ENCODE measurements at regions not wholly inside any gene's neighbourhood (a gene's known extent, or its start where the extent isn't known, plus 50 kb on each side); places are given as distances from the start of the nearest gene placed in this dataset.
"Not testable (repeated sequence)": the region's sequence is repeated elsewhere in the genome, so short reads cannot be mapped to it uniquely, and the experiment has no call there.

GRCh38 chr22:22052548-22053139 is 70.1 kb upstream of the TOP3B start:
- not testable (repeated sequence) for DNase-seq

- DNase-seq: not testable (repeated sequence)
Observed at GRCh38 chr22:22051032-22051431, 68.4 kb upstream of the TOP3B start.

GRCh38 chr22:22050141-22050775 is 67.7 kb upstream of the TOP3B start:
- no peak for DNase-seq

GRCh38 chr22:22049684-22050083 is 67.1 kb upstream of the TOP3B start:
- DNase-seq: no peak

- DNase-seq: no peak
Observed at GRCh38 chr22:22048981-22049531, 66.5 kb upstream of the TOP3B start.

GRCh38 chr22:22048318-22048942 is 65.8 kb upstream of the TOP3B start:
- no peak for DNase-seq

GRCh38 chr22:22047776-22048175 is 65.2 kb upstream of the TOP3B start:
- no peak for DNase-seq

- no peak for DNase-seq
Observed at GRCh38 chr22:22047266-22047665, 64.7 kb upstream of the TOP3B start.

- DNase-seq: no peak
Observed at GRCh38 chr22:22046370-22046769, 63.8 kb upstream of the TOP3B start.

- DNase-seq: no peak
Observed at GRCh38 chr22:22045571-22046335, 63.2 kb upstream of the TOP3B start.

- DNase-seq: no peak
Observed at GRCh38 chr22:22044153-22044552, 61.6 kb upstream of the TOP3B start.

GRCh38 chr22:22043296-22044078 is 60.9 kb upstream of the TOP3B start:
- DNase-seq: no peak

- DNase-seq: no peak
Observed at GRCh38 chr22:22042599-22043295, 60.2 kb upstream of the TOP3B start.

- DNase-seq: no peak
Observed at GRCh38 chr22:22042009-22042408, 59.4 kb upstream of the TOP3B start.

GRCh38 chr22:22040908-22041307 is 58.3 kb upstream of the TOP3B start:
- no peak for DNase-seq

- DNase-seq: no peak
Observed at GRCh38 chr22:22040472-22040871, 57.9 kb upstream of the TOP3B start.

GRCh38 chr22:22039286-22040074 is 56.9 kb upstream of the TOP3B start:
- no peak for DNase-seq

- no peak for DNase-seq
Observed at GRCh38 chr22:22038178-22038880, 55.7 kb upstream of the TOP3B start.

GRCh38 chr22:22037740-22038139 is 55.2 kb upstream of the TOP3B start:
- DNase-seq: no peak

GRCh38 chr22:22037229-22037628 is 54.6 kb upstream of the TOP3B start:
- no peak for DNase-seq
